Superior temporal gyrus (tissue), 1 donor: ENCODE measurements at regions not wholly inside any gene's neighbourhood (a gene's known extent, or its start where the extent isn't known, plus 50 kb on each side); places are given as distances from the start of the nearest gene placed in this dataset.

Experiments
- DNase-seq: peaks from one replicate; pipeline ENCODE4 v3.0.0-alpha.2; 2016; ENCODE audit errors: extremely low spot score

- DNase-seq, result no peak
Observed at GRCh38 chr1:2970311-2971071, 50.8 kb upstream of the ACTRT2 start.

GRCh38 chr1:2971101-2971501 is 50.2 kb upstream of the ACTRT2 start:
- DNase-seq, result no peak
